Kasumi-1 (cell line): ENCODE measurements at regions not wholly inside any gene's neighbourhood (a gene's known extent, or its start where the extent isn't known, plus 50 kb on each side); places are given as distances from the start of the nearest gene placed in this dataset.
"Not testable (repeated sequence)": the region's sequence is repeated elsewhere in the genome, so short reads cannot be mapped to it uniquely, and the experiment has no call there.

ENCODE experiments used
- DNase-seq, 2 experiments: peaks; one replicate each; lab custom pipeline; 2025; lab: John Stamatoyannopoulos, UW

GRCh38 chr14:44785096-44785495 is 176.7 kb downstream of the KLHL28 start:
- DNase-seq = no peak

DNA sequence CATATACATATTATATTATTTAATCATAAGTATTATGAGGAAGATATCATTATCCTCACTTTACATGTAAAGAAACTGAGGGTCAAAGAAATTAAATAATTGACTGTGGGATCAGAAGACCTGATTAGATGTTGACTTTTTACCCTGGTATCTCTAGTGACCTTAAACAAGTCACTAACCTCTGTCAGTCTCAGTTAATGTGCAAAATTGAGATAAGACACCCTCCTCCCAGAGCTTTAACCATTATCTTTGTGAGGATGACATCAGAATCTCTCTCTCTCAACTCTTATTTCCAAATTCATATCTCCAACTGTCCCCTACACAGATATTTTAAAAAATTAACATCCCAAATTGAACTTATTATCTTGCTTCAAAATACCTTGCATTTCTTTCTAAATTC is 177.8 kb downstream of the KLHL28 start:
- no peak for DNase-seq

GRCh38 chr14:44782775-44783238 is 178.9 kb downstream of the KLHL28 start:
- no peak for DNase-seq

GRCh38 chr14:44780989-44781388 is 180.8 kb downstream of the KLHL28 start:
- DNase-seq = no peak

DNA sequence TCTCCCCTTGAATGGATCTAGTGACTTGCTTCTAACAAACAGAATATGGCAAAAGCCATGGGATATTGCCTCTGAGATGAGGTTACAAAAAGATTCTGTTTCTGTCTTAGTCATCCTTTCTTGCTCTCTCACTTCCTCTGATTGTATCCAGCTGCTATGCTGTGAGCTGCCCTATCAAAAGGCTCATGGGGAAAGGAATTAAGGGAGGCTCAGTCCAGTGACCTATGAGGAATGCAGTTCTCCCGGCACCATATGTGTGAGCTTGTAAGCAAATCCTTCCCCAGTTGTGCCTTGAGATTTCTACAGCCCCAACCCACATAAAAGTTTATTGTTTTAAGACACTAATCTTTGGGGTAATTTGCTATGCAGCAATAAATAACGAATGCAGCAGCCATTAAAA is 183.1 kb downstream of the KLHL28 start:
- DNase-seq = no peak

- DNase-seq = no peak
Measured at GRCh38 chr14:44777584-44777983, 184.2 kb downstream of the KLHL28 start.

- DNase-seq = no peak
Measured at GRCh38 chr14:44775248-44775647, 186.5 kb downstream of the KLHL28 start.

GRCh38 chr14:44774396-44774795 is 187.4 kb downstream of the KLHL28 start:
- DNase-seq = no peak

DNA sequence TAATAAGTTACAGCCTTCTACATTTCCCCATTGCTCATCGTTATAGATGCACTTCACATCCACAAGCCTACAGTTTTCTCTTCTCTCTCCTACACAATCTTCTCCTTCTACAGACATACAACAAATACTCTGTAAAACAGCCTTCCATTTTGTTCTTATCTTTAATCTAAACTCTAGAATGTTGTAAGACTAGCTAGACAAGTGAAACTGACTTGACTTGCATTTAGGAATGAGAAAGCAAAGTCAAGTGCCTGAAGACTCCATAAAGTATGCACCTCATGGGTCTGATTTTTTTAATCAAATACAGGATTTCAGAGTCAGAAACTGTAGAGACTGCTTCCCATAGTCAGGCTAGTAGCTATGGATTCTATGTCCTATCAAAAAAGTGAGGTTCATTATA is 190.3 kb downstream of the KLHL28 start:
- DNase-seq = no peak

- no peak for DNase-seq
Measured at GRCh38 chr14:44770201-44770600, 191.5 kb downstream of the KLHL28 start.

DNA sequence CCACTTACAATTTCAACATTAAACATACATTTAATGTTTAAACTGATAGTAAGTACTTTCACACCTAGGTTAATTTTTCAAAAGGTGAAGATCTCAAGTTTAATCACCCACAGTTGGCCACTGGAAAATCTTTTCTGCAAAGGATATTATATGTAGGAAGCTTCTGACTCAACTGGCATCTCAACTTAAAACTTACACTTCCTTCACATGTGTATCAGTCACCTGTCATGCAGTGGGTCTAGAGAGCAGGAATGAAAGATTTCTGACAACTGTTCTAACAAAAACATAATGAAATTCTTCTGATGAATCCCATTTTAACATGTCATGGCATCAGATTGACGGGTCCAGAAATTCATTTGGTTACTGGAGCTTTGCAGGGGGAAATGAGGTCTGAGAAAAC is 192.8 kb downstream of the KLHL28 start:
- DNase-seq = no peak

GRCh38 chr14:44767646-44768173 is 194.0 kb downstream of the KLHL28 start:
- DNase-seq = no peak

DNA sequence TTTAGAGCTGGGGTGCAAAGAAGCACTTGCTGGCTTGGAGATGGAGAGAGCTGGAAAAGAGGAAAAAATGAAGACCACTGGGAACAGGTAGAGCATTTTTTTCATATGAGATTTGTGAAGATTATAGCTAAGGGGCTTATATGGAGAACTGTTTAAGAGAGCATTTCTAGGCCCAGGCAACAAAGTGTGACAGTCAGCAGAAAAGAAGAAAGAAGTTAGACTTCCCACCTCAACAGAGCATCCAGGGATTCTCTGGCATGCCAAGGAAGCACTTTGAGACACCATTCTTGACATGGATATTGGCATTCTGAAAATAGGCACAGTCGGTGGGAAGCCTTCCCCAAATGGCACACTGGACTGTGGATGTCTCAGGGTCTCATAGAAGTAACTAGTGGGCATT is 195.5 kb downstream of the KLHL28 start:
- DNase-seq = no peak

GRCh38 chr14:44763356-44763755 is 198.4 kb downstream of the KLHL28 start:
- DNase-seq = no peak

DNA sequence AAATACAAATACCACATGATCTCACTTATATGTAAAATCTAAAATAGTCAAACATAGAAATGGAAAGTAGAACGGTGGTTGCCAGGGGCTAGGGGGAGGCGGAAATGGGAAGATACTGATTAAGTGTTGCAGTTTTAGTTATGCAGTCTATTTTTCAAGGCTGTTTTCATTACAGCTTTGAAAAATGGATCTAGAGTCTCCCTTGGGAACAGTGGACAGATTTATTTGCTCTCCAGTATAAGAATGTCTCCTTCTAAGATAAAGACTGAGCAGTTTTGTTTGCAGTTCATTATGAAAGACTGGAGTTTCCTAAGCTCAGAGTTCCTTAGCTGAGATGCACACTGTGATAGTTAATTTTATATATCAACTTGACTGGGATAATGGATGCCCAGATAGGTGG is 202.5 kb downstream of the KLHL28 start:
- no peak for DNase-seq

GRCh38 chr14:44756554-44756953 is 205.2 kb downstream of the KLHL28 start:
- no peak for DNase-seq

- DNase-seq = no peak
Measured at GRCh38 chr14:44745371-44745770, 216.4 kb downstream of the KLHL28 start.

- no peak for DNase-seq
Measured at GRCh38 chr14:44742202-44742601, 219.5 kb downstream of the KLHL28 start.

DNA sequence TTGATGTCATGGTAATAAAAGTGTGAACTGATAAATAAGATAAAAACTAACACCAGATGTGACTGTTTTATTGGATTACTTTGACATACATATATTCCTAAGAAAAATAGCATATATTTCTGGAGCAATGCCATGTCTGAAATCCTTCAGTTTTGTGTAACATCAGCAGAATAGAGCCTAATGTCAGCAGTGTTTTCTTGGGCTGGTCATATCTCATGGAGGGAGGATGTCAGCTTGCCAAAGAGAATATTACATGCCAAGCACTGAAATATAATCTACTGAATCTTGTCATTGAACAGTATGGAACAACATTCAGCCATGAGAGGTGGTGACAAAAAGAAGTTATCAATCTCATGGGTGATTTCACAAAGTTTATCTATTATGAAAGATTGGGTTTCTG is 220.3 kb downstream of the KLHL28 start:
- no peak for DNase-seq

GRCh38 chr14:44736326-44736725 is 225.4 kb downstream of the KLHL28 start:
- DNase-seq = no peak

GRCh38 chr14:44732144-44732543 is 225.1 kb upstream of the FSCB start:
- DNase-seq = no peak

DNA sequence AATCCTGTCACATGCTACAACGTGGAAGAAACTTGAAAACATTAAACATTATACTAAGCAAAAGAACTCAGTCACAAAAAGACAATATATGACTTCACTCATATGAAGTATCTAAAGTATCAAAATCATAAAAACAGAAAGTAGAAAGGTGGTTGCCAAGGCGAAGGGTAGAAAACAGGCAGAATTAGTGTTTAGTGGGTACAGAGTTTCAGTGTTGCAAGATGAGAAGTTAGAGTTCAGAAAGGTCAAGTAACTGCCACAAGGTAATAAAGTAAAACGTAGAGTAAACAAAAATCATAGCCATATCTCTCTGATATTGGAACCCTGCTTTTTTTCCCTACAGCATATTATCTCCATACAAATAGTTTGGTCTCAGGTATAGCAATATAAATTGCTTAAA is 223.8 kb upstream of the FSCB start:
- no peak for DNase-seq

DNA sequence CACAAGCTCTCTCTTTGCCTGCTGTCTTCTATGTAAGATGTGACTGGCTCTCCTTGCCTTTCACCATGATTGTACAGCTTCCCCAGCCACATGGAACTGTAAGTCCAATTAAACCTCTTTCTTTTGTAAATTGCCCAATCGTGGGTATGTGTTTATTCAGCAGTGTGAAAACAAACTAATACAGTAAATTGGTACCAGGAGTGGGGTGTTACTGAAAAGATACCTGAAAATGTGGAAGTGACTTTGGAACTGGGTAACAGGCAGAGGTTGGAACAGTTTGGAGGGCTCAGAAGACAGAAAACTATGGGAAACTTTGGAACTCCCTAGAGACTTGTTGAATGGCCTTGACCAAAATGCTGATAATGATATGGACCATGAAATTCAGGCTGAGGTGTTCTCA is 214.3 kb upstream of the FSCB start:
- DNase-seq = not testable (repeated sequence)

- DNase-seq = no peak
Measured at GRCh38 chr14:44720707-44721106, 213.6 kb upstream of the FSCB start.
